B cell (primary cell): ENCODE measurements at regions not wholly inside any gene's neighbourhood (a gene's known extent, or its start where the extent isn't known, plus 50 kb on each side); places are given as distances from the start of the nearest gene placed in this dataset.

Source experiments
- ATAC-seq: fragments of 200-7000 bp; cut with Tn5 transposase; one replicate; pipeline ENCODE4 v1.10.0; 2021; ENCODE audit warnings: low read depth, mild to moderate bottlenecking, moderate number of reproducible peaks, moderate library complexity
- CTCF ChIA-PET: fragments of 350-600 bp; sonication (Branson Sonifier 250); formaldehyde crosslinking; loops from one replicate; lab custom pipeline; 2021; ENCODE audit warnings: antibody characterized with exemption, inconsistent platforms; lab: Charles Lee
- POLR2A ChIA-PET: fragments of 350-600 bp; sonication (Branson Sonifier 250); formaldehyde crosslinking; loops from one replicate; lab custom pipeline; 2021; ENCODE audit warnings: antibody characterized with exemption; lab: Charles Lee
- DNase-seq: peaks from one replicate; pipeline ENCODE4 v3.0.0; 2013
- H2AFZ ChIP-seq: 2 replicates; pipeline ENCODE4 v1.6.1; 2012; ENCODE audit warnings: mild to moderate bottlenecking, low read depth, low read length; ENCODE audit not compliant: insufficient read depth, poor library complexity, severe bottlenecking
- H3K27ac ChIP-seq, 2 donors: 1 replicate in 1 of 2; 2 replicates in 1 of 2; pipeline ENCODE4 v1.5.1; 2012 to 2013; ENCODE audit warnings: low read length in 2 of 2, mild to moderate bottlenecking in 2 of 2, moderate library complexity in 1 of 2
- H3K27me3 ChIP-seq, 4 experiments: fragments of 200-600 bp in 1 of 4; sonication (generic) in 1 of 4; replicated peaks in 1 of 4; 1 replicate in 2 of 4; 2 replicates in 2 of 4; pipeline versions ENCODE4 v1.6.1 to v1.7.0; 2013 to 2016; ENCODE audit warnings: low read length in 3 of 4, mild to moderate bottlenecking in 2 of 4, mixed read lengths in 1 of 4, moderate library complexity in 1 of 4; ENCODE audit not compliant: insufficient read depth in 4 of 4, control insufficient read depth in 3 of 4; ENCODE audit errors: control extremely low read depth in 1 of 4
- H3K36me3 ChIP-seq, 2 experiments: replicated peaks in 1 of 2; 1 replicate in 1 of 2; 2 replicates in 1 of 2; pipeline versions ENCODE4 v1.6.1 to v1.7.1; 2013; ENCODE audit warnings: low read length in 1 of 2; ENCODE audit not compliant: insufficient read depth in 2 of 2, control insufficient read depth in 1 of 2; ENCODE audit errors: control extremely low read depth in 1 of 2, extremely low read depth in 1 of 2
- H3K4me1 ChIP-seq, 2 donors: fragments of 200-600 bp in 1 of 2; sonication (generic) in 1 of 2; 1 replicate in 1 of 2; 2 replicates in 1 of 2; pipeline versions ENCODE4 v1.5.1 to v1.6.1; 2013 to 2017; ENCODE audit warnings: low read length in 2 of 2; ENCODE audit not compliant: control insufficient read depth in 2 of 2, insufficient read depth in 2 of 2
- H3K4me2 ChIP-seq: replicated peaks from 2 replicates; pipeline ENCODE3; 2012; ENCODE audit warnings: mild to moderate bottlenecking, low read depth, low read length; ENCODE audit not compliant: poor library complexity, severe bottlenecking
- H3K4me3 ChIP-seq, 5 experiments: fragments of 200-600 bp in 1 of 5; sonication (generic) in 1 of 5; 1 replicate in 3 of 5; 2 replicates in 2 of 5; pipeline versions ENCODE4 v1.5.1 to v1.7.0; 2011 to 2016; ENCODE audit warnings: low read length in 4 of 5, mild to moderate bottlenecking in 4 of 5, low read depth in 2 of 5, control low read depth in 1 of 5, moderate library complexity in 1 of 5; ENCODE audit not compliant: insufficient read depth in 1 of 5; ENCODE audit errors: control extremely low read depth in 1 of 5, extremely low read depth in 1 of 5
- H3K79me2 ChIP-seq: fragments of 200-600 bp; sonication (generic); one replicate; pipeline ENCODE4 v1.6.0; 2016; ENCODE audit warnings: low read length; ENCODE audit not compliant: control insufficient read depth, insufficient read depth
- H3K9ac ChIP-seq: fragments of 200-600 bp; sonication (generic); 2 replicates; pipeline ENCODE4 v1.6.1; 2017; ENCODE audit warnings: mild to moderate bottlenecking, low read length, moderate library complexity
- H3K9me3 ChIP-seq, 3 donors: one replicate each; pipeline versions ENCODE4 v1.6.1 to v1.7.1; 2013; ENCODE audit warnings: low read length in 2 of 3; ENCODE audit not compliant: control insufficient read depth in 2 of 3, insufficient read depth in 1 of 3; ENCODE audit errors: control extremely low read depth in 1 of 3
- H4K20me1 ChIP-seq: 2 replicates; pipeline ENCODE4 v1.6.0; 2012; ENCODE audit warnings: mild to moderate bottlenecking, low read length; ENCODE audit not compliant: insufficient read depth, control insufficient read depth, poor library complexity, severe bottlenecking
- H3K27ac Mint-ChIP-seq: one replicate; pipeline ENCODE4 v1.8.0; 2021; ENCODE audit warnings: mixed read lengths
- H3K27me3 Mint-ChIP-seq: one replicate; pipeline ENCODE4 v1.8.0; 2021; ENCODE audit warnings: mixed read lengths
- H3K4me1 Mint-ChIP-seq: one replicate; pipeline ENCODE4 v1.8.0; 2021; ENCODE audit warnings: mixed read lengths
- H3K4me3 Mint-ChIP-seq: one replicate; pipeline ENCODE4 v1.8.0; 2021; ENCODE audit warnings: mixed read lengths
- H3K9me3 Mint-ChIP-seq: one replicate; pipeline ENCODE4 v1.8.0; 2022; ENCODE audit warnings: mixed read lengths; ENCODE audit not compliant: insufficient read depth
- EZH2 ChIP-seq: IDR thresholded peaks from 2 replicates; pipeline ENCODE4 v1.6.1; 2012; ENCODE audit warnings: borderline replicate concordance, low read depth, mild to moderate bottlenecking, moderate library complexity, low read length; ENCODE audit not compliant: insufficient read depth, poor library complexity, severe bottlenecking
- WGBS: methylation state at CpG from one replicate; pipeline ENCODE4 v1.1.5; 2013; ENCODE audit warnings: missing lambda C conversion rate; ENCODE audit not compliant: insufficient coverage; 5-methylcytosine and 5-hydroxymethylcytosine counted together
- intact Hi-C: fragments of 100-400 bp; cut with micrococcal nuclease; formaldehyde crosslinking; loops from one replicate; pipeline ENCODE4 v1.10.0; 2022
- TF ChIP-seq, protein P1 (sequence below): fragments of 200-600 bp; IDR thresholded peaks from one replicate; pipeline ENCODE4 v1.8.0; 2022; ENCODE audit warnings: antibody characterized with exemption, mild to moderate bottlenecking

- ChIA-PET CTCF (no interaction called here), POLR2A (no interaction called here)
- DNase-seq, result no peak
- ATAC-seq, result no peak
- intact Hi-C loops, result no loop called here
- no peaks in the 10 kb centered on the region for H3K27me3 Mint-ChIP-seq
- Histone ChIP-seq H2AFZ (no peak overlapping the region), H3K4me2 (no peak overlapping the region), H3K9ac (no peak overlapping the region), H3K9me3 (no peaks in the 10 kb centered on the region), H3K4me1 (no peaks in the 10 kb centered on the region), H3K27ac (no peak overlapping the region), H3K79me2 (no peaks in the 10 kb centered on the region), H3K36me3 (no peaks in the 10 kb centered on the region), H4K20me1 (no peaks in the 10 kb centered on the region), H3K4me3 (no peak overlapping the region), H3K27me3 (no peaks in the 10 kb centered on the region)
- WGBS, result no CpG with 5 or more reads among the region's 2 CpGs
- TF ChIP-seq EZH2, result no peak
- TF ChIP-seq, protein P1, sequence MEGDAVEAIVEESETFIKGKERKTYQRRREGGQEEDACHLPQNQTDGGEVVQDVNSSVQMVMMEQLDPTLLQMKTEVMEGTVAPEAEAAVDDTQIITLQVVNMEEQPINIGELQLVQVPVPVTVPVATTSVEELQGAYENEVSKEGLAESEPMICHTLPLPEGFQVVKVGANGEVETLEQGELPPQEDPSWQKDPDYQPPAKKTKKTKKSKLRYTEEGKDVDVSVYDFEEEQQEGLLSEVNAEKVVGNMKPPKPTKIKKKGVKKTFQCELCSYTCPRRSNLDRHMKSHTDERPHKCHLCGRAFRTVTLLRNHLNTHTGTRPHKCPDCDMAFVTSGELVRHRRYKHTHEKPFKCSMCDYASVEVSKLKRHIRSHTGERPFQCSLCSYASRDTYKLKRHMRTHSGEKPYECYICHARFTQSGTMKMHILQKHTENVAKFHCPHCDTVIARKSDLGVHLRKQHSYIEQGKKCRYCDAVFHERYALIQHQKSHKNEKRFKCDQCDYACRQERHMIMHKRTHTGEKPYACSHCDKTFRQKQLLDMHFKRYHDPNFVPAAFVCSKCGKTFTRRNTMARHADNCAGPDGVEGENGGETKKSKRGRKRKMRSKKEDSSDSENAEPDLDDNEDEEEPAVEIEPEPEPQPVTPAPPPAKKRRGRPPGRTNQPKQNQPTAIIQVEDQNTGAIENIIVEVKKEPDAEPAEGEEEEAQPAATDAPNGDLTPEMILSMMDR, result no peak
- H3K27ac Mint-ChIP-seq, result no peak overlapping the region
- no peaks in the 10 kb centered on the region for H3K9me3 Mint-ChIP-seq
- H3K4me3 Mint-ChIP-seq, result no peak overlapping the region
- H3K4me1 Mint-ChIP-seq, result no peaks in the 10 kb centered on the region
Measured at GRCh38 chr4:66906314-66906713, 639.0 kb downstream of the CENPC start.

- ChIA-PET POLR2A (no interaction called here), CTCF (no interaction called here)
- Histone ChIP-seq H3K9me3 (peaks cover 0 to 13% (median 0%) of the 10 kb centered on the region in 3 donors), H3K27ac (no peak overlapping the region), H3K4me2 (no peak overlapping the region), H3K36me3 (no peaks in the 10 kb centered on the region), H3K79me2 (no peaks in the 10 kb centered on the region), H3K9ac (no peak overlapping the region), H2AFZ (no peak overlapping the region), H3K27me3 (no peaks in the 10 kb centered on the region), H3K4me1 (no peaks in the 10 kb centered on the region), H3K4me3 (no peak overlapping the region), H4K20me1 (no peaks in the 10 kb centered on the region)
- WGBS, result 90% methylated on average over 21 of the region's 26 CpGs
- Mint-ChIP-seq H3K4me3 (no peak overlapping the region), H3K9me3 (no peaks in the 10 kb centered on the region), H3K4me1 (no peaks in the 10 kb centered on the region), H3K27ac (no peak overlapping the region), H3K27me3 (no peaks in the 10 kb centered on the region)
- intact Hi-C loops, result no loop called here
- no peak for ATAC-seq
- DNase-seq, result no peak
- TF ChIP-seq, protein P1, result no peak
- no peak for TF ChIP-seq EZH2
Measured at GRCh38 chr4:66899422-66900065, 645.8 kb downstream of the CENPC start.
